Nephron progenitor cell (in vitro differentiated cells): ENCODE measurements at regions not wholly inside any gene's neighbourhood (a gene's known extent, or its start where the extent isn't known, plus 50 kb on each side); places are given as distances from the start of the nearest gene placed in this dataset.

Source experiments
- DNase-seq: peaks from one replicate; pipeline ENCODE4 v3.0.0; 2021
- H3K27ac Mint-ChIP-seq: 2 replicates; pipeline ENCODE4 v1.8.0; 2021; ENCODE audit warnings: mild to moderate bottlenecking, moderate library complexity, mixed read lengths
- H3K27me3 Mint-ChIP-seq: 2 replicates; pipeline ENCODE4 v1.8.0; 2021; ENCODE audit warnings: mild to moderate bottlenecking, low read depth, mixed read lengths; ENCODE audit not compliant: poor library complexity
- H3K36me3 Mint-ChIP-seq: 2 replicates; pipeline ENCODE4 v1.8.0; 2021; ENCODE audit warnings: low read depth, mixed read lengths
- H3K4me1 Mint-ChIP-seq: 2 replicates; pipeline ENCODE4 v1.8.0; 2021; ENCODE audit warnings: mixed read lengths
- H3K4me3 Mint-ChIP-seq: 2 replicates; pipeline ENCODE4 v1.8.0; 2021; ENCODE audit warnings: mild to moderate bottlenecking, moderate library complexity, mixed read lengths
- H3K9me3 Mint-ChIP-seq: 2 replicates; pipeline ENCODE4 v1.8.0; 2021; ENCODE audit warnings: mild to moderate bottlenecking, moderate library complexity, mixed read lengths
- TF ChIP-seq, protein P1 (sequence below): fragments of 200-600 bp; sonication (generic); IDR thresholded peaks from 2 replicates; pipeline ENCODE4 v1.5.0; 2021; ENCODE audit warnings: antibody characterized with exemption

DNA sequence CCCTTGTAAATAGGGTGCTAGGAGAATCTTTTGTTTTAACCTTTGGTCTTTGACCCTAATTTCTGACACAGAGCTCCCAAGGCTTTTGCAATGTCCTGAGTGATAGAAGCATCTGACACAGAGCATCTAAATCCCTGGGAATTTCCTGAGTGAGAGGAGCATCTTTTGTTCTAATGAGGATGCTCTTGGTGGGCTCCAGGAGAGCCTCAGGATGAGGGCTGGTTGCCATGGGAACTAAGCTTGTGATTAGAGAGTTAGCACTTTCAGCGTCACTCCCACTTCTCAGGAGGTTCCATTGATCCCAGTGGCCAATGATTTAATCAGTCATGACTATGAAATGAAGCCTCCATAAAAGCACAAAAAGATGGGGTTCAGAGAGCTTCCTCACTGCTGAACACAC lies 264.8 kb downstream of the KIF20B start:
- no peak for DNase-seq
- no peaks in the 10 kb centered on the region for H3K36me3 Mint-ChIP-seq
- no peaks in the 10 kb centered on the region for H3K27me3 Mint-ChIP-seq
- H3K9me3 Mint-ChIP-seq: no peaks in the 10 kb centered on the region
- TF ChIP-seq, protein P1, sequence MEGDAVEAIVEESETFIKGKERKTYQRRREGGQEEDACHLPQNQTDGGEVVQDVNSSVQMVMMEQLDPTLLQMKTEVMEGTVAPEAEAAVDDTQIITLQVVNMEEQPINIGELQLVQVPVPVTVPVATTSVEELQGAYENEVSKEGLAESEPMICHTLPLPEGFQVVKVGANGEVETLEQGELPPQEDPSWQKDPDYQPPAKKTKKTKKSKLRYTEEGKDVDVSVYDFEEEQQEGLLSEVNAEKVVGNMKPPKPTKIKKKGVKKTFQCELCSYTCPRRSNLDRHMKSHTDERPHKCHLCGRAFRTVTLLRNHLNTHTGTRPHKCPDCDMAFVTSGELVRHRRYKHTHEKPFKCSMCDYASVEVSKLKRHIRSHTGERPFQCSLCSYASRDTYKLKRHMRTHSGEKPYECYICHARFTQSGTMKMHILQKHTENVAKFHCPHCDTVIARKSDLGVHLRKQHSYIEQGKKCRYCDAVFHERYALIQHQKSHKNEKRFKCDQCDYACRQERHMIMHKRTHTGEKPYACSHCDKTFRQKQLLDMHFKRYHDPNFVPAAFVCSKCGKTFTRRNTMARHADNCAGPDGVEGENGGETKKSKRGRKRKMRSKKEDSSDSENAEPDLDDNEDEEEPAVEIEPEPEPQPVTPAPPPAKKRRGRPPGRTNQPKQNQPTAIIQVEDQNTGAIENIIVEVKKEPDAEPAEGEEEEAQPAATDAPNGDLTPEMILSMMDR: no peak
- peaks cover 5% of the 10 kb centered on the region for H3K4me1 Mint-ChIP-seq
- H3K4me3 Mint-ChIP-seq: no peak overlapping the region
- no peak overlapping the region for H3K27ac Mint-ChIP-seq

DNA sequence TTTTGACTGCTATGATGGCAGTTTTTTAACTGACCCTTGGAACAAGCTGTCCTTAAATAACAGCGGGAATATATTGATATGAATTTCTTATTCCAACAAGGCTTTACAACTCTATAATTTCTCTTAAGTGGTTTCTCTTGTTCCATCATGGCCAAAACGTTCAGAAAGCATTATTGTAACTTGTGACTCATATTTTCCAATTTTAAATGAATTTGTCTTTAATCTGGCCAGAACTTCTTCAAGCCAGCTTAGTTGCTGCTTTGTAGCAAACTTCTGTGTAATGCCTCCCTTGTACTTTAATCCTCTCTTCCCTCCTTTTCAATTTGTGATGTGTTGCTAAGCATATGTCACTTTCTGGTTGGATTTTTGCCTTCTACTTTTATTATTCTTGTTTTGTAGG lies 271.9 kb downstream of the KIF20B start:
- Mint-ChIP-seq H3K4me1 (no peaks in the 10 kb centered on the region), H3K27ac (no peak overlapping the region), H3K27me3 (peaks cover 3% of the 10 kb centered on the region), H3K36me3 (no peaks in the 10 kb centered on the region), H3K9me3 (no peaks in the 10 kb centered on the region), H3K4me3 (no peak overlapping the region)
- DNase-seq: no peak
- TF ChIP-seq, protein P1: no peak

DNA sequence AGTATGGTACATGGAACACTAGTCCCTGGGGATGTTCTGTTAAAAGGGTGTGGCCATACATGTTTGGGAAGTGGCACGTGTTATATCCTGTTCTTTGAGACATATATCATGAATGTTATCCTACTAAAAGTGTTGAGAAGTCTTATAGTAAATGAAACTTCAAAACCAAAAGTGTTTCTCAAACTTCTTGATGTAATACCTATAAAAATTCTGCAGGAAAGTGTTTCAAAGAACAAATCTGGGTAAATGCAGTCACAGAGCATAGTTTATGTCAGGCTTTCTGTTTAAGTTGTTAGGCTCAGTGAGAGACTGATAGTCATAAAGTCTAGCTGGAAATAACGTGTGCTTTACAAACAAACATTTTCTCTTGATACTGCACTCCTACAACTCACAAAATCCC lies 273.7 kb downstream of the KIF20B start:
- no peak overlapping the region for H3K27ac Mint-ChIP-seq
- TF ChIP-seq, protein P1: no peak
- H3K9me3 Mint-ChIP-seq: no peaks in the 10 kb centered on the region
- H3K27me3 Mint-ChIP-seq: peaks cover 3% of the 10 kb centered on the region
- H3K36me3 Mint-ChIP-seq: no peaks in the 10 kb centered on the region
- no peak overlapping the region for H3K4me3 Mint-ChIP-seq
- no peaks in the 10 kb centered on the region for H3K4me1 Mint-ChIP-seq
- DNase-seq: no peak

DNA sequence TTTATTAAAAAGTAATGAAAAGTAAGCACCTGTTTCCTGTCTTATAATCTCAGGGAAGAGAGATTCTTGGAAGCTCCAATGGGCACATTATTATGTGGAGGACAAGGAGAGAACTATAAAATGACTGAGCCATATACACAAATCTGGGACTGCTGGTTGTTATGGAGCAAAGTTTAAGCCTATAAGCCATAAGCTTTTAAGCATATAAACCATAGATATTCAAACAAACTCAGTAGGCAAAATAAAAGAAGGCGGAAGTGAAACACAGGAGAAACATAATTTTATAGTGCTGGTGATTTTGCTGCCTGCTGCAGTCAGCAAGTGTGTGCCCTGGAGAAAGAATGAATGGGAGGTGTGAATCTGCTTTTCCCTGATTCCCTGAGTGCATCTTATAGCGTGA lies 274.4 kb downstream of the KIF20B start:
- no peak for DNase-seq
- Mint-ChIP-seq H3K4me3 (no peak overlapping the region), H3K36me3 (no peaks in the 10 kb centered on the region), H3K27ac (no peak overlapping the region), H3K27me3 (peaks cover 3% of the 10 kb centered on the region), H3K4me1 (no peaks in the 10 kb centered on the region), H3K9me3 (no peaks in the 10 kb centered on the region)
- TF ChIP-seq, protein P1: no peak

DNA sequence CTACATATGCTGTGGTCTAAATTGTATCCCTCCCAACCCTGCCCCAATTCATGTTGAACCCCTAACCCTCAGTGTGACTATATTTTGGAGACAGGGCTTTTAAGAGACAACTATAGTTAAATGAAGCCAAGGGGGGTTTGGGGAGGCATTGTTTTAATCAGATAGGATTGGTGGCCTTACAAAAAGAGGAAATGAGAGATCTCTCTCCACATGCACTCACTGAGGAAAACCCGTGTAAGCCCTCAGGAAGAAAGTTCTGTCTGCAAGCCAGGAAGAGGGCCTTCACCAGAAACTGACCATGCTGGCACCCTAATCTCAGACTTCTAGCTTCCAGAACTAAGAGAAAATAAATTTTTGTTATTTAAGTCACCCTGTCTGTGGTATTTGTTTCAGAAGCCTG lies 276.7 kb downstream of the KIF20B start:
- Mint-ChIP-seq H3K36me3 (no peaks in the 10 kb centered on the region), H3K4me1 (no peaks in the 10 kb centered on the region), H3K27ac (no peak overlapping the region), H3K4me3 (no peak overlapping the region), H3K9me3 (no peaks in the 10 kb centered on the region), H3K27me3 (no peaks in the 10 kb centered on the region)
- no peak for DNase-seq
- TF ChIP-seq, protein P1: no peak

DNA sequence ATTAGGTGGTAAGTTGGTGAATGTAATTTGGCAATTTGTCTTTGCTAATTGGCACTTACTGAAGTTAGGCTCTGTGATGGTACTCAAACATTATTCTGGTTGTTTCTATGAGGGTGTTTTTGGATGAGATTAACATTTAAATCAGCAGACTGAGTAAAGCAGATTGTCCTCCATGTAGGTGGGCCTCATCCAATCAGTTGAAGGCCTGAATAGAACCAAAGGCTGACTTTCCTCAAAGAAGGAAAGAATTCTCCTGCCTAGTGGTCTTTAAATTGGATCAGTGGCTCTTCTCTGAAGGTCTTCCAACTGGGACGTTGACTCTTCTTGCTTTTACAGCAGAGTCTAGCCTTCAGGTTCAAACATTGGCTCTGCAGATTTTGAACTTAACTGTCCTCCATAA lies 278.3 kb downstream of the KIF20B start:
- Mint-ChIP-seq H3K27me3 (no peaks in the 10 kb centered on the region), H3K36me3 (no peaks in the 10 kb centered on the region), H3K4me1 (no peaks in the 10 kb centered on the region)

More for the DNA sequence above, 278.3 kb downstream of the KIF20B start:
- Mint-ChIP-seq H3K9me3 (no peaks in the 10 kb centered on the region), H3K4me3 (no peak overlapping the region), H3K27ac (no peak overlapping the region)
- DNase-seq: no peak
- TF ChIP-seq, protein P1: no peak
